HCT116 (cell line): ENCODE measurements at regions not wholly inside any gene's neighbourhood (a gene's known extent, or its start where the extent isn't known, plus 50 kb on each side); places are given as distances from the start of the nearest gene placed in this dataset.

Experiments
- ATAC-seq: fragments of 200-7000 bp; cut with Tn5 transposase; 2 replicates; pipeline ENCODE4 v1.9.1; 2020; ENCODE audit warnings: mild to moderate bottlenecking, moderate library complexity
- BruUV-seq: library from RNA; stranded (reverse); fragments of 400-500 nt; replicated peaks from 2 replicates; lab custom pipeline; 2021; lab: Mats Ljungman, UMichigan
- CTCF ChIA-PET: fragments of 300-600 bp; sonication (Branson Sonifier 250); formaldehyde crosslinking; loops from one replicate; lab custom pipeline; 2021; ENCODE audit warnings: antibody characterized with exemption; lab: Charles Lee
- POLR2A ChIA-PET: fragments of 300-600, 350-600 bp; sonication (Branson Sonifier 250); formaldehyde crosslinking; loops from one replicate; lab custom pipeline; 2021; ENCODE audit warnings: antibody characterized with exemption; lab: Charles Lee
- RAD21 ChIA-PET, 2 experiments: fragments of 300-600 bp; sonication (Branson Sonifier 250); formaldehyde crosslinking; loops; one replicate each; lab custom pipeline; 2023; ENCODE audit warnings: low total read pairs in 2 of 2; ENCODE audit not compliant: uncharacterized antibody in 2 of 2, unreplicated experiment in 2 of 2, low non-redundant PET in 1 of 2; lab: Charles Lee
- DNase-seq: peaks from one replicate; pipeline ENCODE4 v3.0.0-alpha.2; 2010; ENCODE audit warnings: low read depth, low spot score
- H2AFZ ChIP-seq: fragments of 200-600 bp; shearing (Covaris generic), sonication (generic); 2 replicates; pipeline ENCODE4 v1.6.1; 2017; ENCODE audit warnings: low read depth, mixed run types, mixed read lengths, antibody characterized with exemption, low read length; ENCODE audit not compliant: poor library complexity, severe bottlenecking
- H3K27ac ChIP-seq: 2 replicates; pipeline ENCODE4 v1.5.1; 2012; ENCODE audit warnings: low read depth, low read length
- H3K27me3 ChIP-seq: fragments of 200-600 bp; sonication (generic); 2 replicates; pipeline ENCODE4 v1.6.1; 2016; ENCODE audit warnings: mixed run types, low read length, mixed read lengths; ENCODE audit not compliant: insufficient read depth
- H3K36me3 ChIP-seq, 2 experiments: fragments of 200-500 bp in 1 of 2; fragments of 200-600 bp in 1 of 2; sonication (Bioruptor generic) in 1 of 2; sonication (generic) in 1 of 2; 2 replicates each; pipeline versions ENCODE4 v1.5.1 to v1.6.1; 2014 to 2016; ENCODE audit warnings: low read length in 2 of 2, inconsistent platforms in 1 of 2, mixed read lengths in 1 of 2, mixed run types in 1 of 2; ENCODE audit not compliant: insufficient read depth in 2 of 2, control insufficient read depth in 1 of 2
- H3K4me1 ChIP-seq, 2 experiments: fragments of 200-600 bp in 1 of 2; sonication (generic) in 1 of 2; 2 replicates each; pipeline versions ENCODE4 v1.5.1 to v1.6.1; 2012 to 2017; ENCODE audit warnings: low read length in 2 of 2, inconsistent platforms in 1 of 2, mild to moderate bottlenecking in 1 of 2, mixed read lengths in 1 of 2, mixed run types in 1 of 2, moderate library complexity in 1 of 2; ENCODE audit not compliant: insufficient read depth in 2 of 2, control insufficient read depth in 1 of 2
- H3K4me2 ChIP-seq: fragments of 200-600 bp; sonication (generic); 2 replicates; pipeline ENCODE4 v1.6.1; 2017; ENCODE audit warnings: mixed run types, low read length, mixed read lengths
- H3K4me3 ChIP-seq, 2 experiments: fragments of 200-600 bp in 1 of 2; sonication (generic) in 1 of 2; replicated peaks in 1 of 2; 2 replicates each; pipeline ENCODE4 v1.5.1; 2011 to 2016; ENCODE audit warnings: low read length in 2 of 2, control low read depth in 1 of 2, low read depth in 1 of 2, mild to moderate bottlenecking in 1 of 2, mixed read lengths in 1 of 2, mixed run types in 1 of 2
- H3K79me2 ChIP-seq: fragments of 200-600 bp; sonication (generic); 2 replicates; pipeline ENCODE4 v1.6.1; 2017; ENCODE audit warnings: mild to moderate bottlenecking, mixed run types, low read length, moderate library complexity, mixed read lengths; ENCODE audit not compliant: insufficient read depth
- H3K9ac ChIP-seq: fragments of 200-600 bp; sonication (generic); 2 replicates; pipeline ENCODE4 v1.6.1; 2016; ENCODE audit warnings: low read length, mixed read lengths
- H3K9me2 ChIP-seq: fragments of 200-600 bp; sonication (generic), shearing (Covaris generic); 2 replicates; pipeline ENCODE4 v1.6.1; 2017; ENCODE audit warnings: mixed run types, mild to moderate bottlenecking, moderate library complexity; ENCODE audit not compliant: insufficient read depth
- H3K9me3 ChIP-seq, 2 experiments: fragments of 200-500 bp in 1 of 2; fragments of 200-600 bp in 1 of 2; sonication (Bioruptor generic) in 1 of 2; sonication (generic) in 1 of 2; 2 replicates each; pipeline ENCODE4 v1.6.1; 2014 to 2017; ENCODE audit warnings: low read length in 2 of 2, mixed read lengths in 2 of 2, inconsistent platforms in 1 of 2, low read depth in 1 of 2, mild to moderate bottlenecking in 1 of 2, mixed run types in 1 of 2, moderate library complexity in 1 of 2; ENCODE audit not compliant: control insufficient read depth in 1 of 2, insufficient read depth in 1 of 2
- H4K20me1 ChIP-seq: fragments of 200-600 bp; sonication (generic), shearing (Covaris generic); 2 replicates; pipeline ENCODE4 v1.6.1; 2017; ENCODE audit warnings: mixed run types, mild to moderate bottlenecking, moderate library complexity; ENCODE audit not compliant: insufficient read depth
- CBX3 ChIP-seq: IDR thresholded peaks from 2 replicates; pipeline ENCODE4 v1.6.1; 2012; ENCODE audit warnings: low read depth
- EGR1 ChIP-seq: IDR thresholded peaks from 2 replicates; pipeline ENCODE4 v1.6.1; 2012; ENCODE audit warnings: low read depth
- EZH2phosphoT487 ChIP-seq: fragments of 200-600 bp; IDR thresholded peaks from 2 replicates; pipeline ENCODE4 v1.6.1; 2018; ENCODE audit warnings: antibody characterized with exemption, borderline replicate concordance
- FOSL1 ChIP-seq: IDR thresholded peaks from 2 replicates; pipeline ENCODE4 v1.6.1; 2012; ENCODE audit warnings: low read depth
- RAD21 ChIP-seq: IDR thresholded peaks from 2 replicates; pipeline ENCODE4 v1.6.1; 2012; ENCODE audit warnings: low read depth, mild to moderate bottlenecking
- SP1 ChIP-seq: IDR thresholded peaks from 2 replicates; pipeline ENCODE4 v1.6.1; 2012; ENCODE audit warnings: low read depth
- SRF ChIP-seq: IDR thresholded peaks from 2 replicates; pipeline ENCODE4 v1.6.1; 2012; ENCODE audit warnings: low read depth
- YY1 ChIP-seq: IDR thresholded peaks from 2 replicates; pipeline ENCODE4 v1.6.1; 2011; ENCODE audit warnings: low read length, low read depth, moderate library complexity, mild to moderate bottlenecking; ENCODE audit not compliant: insufficient replicate concordance; ENCODE audit errors: extremely low read depth
- ZBTB33 ChIP-seq: IDR thresholded peaks from 2 replicates; pipeline ENCODE4 v1.6.1; 2011; ENCODE audit warnings: mild to moderate bottlenecking, low read length, moderate library complexity; ENCODE audit not compliant: insufficient replicate concordance; ENCODE audit errors: extremely low read depth
- ZFX ChIP-seq: fragments of 450-650 bp; IDR thresholded peaks from 2 replicates; pipeline ENCODE4 v1.6.1; 2017
- intact Hi-C: fragments of 100-400 bp; cut with micrococcal nuclease; formaldehyde crosslinking; loops from 2 replicates; pipeline ENCODE4 v1.10.0; 2022
- TF ChIP-seq, protein P1 (sequence below): IDR thresholded peaks from 2 replicates; pipeline ENCODE4 v1.6.1; 2012; ENCODE audit warnings: low read depth
- TF ChIP-seq, protein P2 (sequence below): IDR thresholded peaks from 2 replicates; pipeline ENCODE4 v1.6.1; 2012

DNA sequence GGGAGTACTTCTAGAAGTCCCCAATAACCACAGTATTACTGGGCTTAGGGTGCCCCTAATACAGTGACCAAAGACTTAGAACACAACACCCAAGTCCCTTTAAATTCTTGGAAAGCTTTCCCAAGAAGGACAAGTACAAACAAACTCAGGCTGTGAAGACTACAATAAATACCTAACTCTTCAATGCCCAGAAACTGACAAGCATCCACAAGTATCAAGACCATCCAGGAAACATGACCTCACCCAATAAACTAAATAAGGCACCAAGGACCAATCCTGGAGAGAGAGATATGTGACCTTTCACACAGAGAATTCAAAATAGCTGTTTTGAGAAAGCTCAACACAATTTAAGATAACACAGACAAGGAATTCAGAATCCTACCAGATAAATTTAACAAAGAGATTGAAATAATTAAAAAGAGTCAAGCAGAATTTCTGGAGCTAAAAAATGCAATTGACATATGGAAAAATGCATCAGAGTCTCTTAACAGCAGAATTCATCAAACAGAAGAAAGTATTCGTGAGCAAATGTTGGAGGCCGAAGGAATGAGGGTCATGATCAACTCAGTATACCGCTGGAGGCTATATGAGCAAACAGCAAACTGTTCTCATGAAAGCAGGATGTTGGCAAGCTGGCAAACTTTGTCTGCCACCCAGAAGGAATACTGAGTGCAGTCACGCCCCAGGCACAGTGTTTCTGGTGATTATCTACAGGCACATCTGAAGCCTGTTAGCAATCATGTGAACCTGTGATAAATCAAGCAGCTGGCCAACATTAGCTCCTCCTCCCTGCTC, 87.0 kb upstream of the NECTIN3 start (continued):
- TF ChIP-seq ZBTB33 (no peak), FOSL1 (no peak), RAD21 (no peak)

- Histone ChIP-seq H3K36me3 (no peaks in the 10 kb centered on the region), H3K9me3 (no peaks in the 10 kb centered on the region), H3K4me1 (no peaks in the 10 kb centered on the region), H3K4me3 (no peak overlapping the region), H3K27me3 (no peaks in the 10 kb centered on the region), H3K9me2 (no peaks in the 10 kb centered on the region), H3K9ac (no peak overlapping the region), H3K79me2 (no peaks in the 10 kb centered on the region), H3K27ac (no peak overlapping the region), H3K4me2 (no peak overlapping the region), H2AFZ (no peak overlapping the region), H4K20me1 (no peaks in the 10 kb centered on the region)
- POLR2A ChIA-PET, result no interaction called here
- RAD21 ChIA-PET, result no interaction called here
- DNase-seq (no peak), ATAC-seq (no peak)
- CTCF ChIA-PET, result interaction anchor here (0.5 kb wide), 1 partner anchor 17 kb away, joined by 3 read pairs; no protein-coding TSS in a partner anchor
- TF ChIP-seq CBX3, result no peak
- no peak for TF ChIP-seq EGR1
- no peak for TF ChIP-seq FOSL1
- TF ChIP-seq, protein P1, sequence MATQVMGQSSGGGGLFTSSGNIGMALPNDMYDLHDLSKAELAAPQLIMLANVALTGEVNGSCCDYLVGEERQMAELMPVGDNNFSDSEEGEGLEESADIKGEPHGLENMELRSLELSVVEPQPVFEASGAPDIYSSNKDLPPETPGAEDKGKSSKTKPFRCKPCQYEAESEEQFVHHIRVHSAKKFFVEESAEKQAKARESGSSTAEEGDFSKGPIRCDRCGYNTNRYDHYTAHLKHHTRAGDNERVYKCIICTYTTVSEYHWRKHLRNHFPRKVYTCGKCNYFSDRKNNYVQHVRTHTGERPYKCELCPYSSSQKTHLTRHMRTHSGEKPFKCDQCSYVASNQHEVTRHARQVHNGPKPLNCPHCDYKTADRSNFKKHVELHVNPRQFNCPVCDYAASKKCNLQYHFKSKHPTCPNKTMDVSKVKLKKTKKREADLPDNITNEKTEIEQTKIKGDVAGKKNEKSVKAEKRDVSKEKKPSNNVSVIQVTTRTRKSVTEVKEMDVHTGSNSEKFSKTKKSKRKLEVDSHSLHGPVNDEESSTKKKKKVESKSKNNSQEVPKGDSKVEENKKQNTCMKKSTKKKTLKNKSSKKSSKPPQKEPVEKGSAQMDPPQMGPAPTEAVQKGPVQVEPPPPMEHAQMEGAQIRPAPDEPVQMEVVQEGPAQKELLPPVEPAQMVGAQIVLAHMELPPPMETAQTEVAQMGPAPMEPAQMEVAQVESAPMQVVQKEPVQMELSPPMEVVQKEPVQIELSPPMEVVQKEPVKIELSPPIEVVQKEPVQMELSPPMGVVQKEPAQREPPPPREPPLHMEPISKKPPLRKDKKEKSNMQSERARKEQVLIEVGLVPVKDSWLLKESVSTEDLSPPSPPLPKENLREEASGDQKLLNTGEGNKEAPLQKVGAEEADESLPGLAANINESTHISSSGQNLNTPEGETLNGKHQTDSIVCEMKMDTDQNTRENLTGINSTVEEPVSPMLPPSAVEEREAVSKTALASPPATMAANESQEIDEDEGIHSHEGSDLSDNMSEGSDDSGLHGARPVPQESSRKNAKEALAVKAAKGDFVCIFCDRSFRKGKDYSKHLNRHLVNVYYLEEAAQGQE, result no peak
- no peak for TF ChIP-seq SP1
- no peak for TF ChIP-seq EZH2phosphoT487
- TF ChIP-seq SRF, result no peak
- TF ChIP-seq ZBTB33, result no peak
- TF ChIP-seq, protein P2, sequence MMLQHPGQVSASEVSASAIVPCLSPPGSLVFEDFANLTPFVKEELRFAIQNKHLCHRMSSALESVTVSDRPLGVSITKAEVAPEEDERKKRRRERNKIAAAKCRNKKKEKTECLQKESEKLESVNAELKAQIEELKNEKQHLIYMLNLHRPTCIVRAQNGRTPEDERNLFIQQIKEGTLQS, result no peak
- no peak for TF ChIP-seq YY1
- TF ChIP-seq ZFX, result no peak
- intact Hi-C loops, result no loop called here
- no TSS peak for BruUV-seq
Observed at GRCh38 chr3:110989446-110989845, 82.2 kb upstream of the NECTIN3 start.
